ENCODE measurements at regions not wholly inside any gene's neighbourhood (a gene's known extent, or its start where the extent isn't known, plus 50 kb on each side); places are given as distances from the start of the nearest gene placed in this dataset.

DNA sequence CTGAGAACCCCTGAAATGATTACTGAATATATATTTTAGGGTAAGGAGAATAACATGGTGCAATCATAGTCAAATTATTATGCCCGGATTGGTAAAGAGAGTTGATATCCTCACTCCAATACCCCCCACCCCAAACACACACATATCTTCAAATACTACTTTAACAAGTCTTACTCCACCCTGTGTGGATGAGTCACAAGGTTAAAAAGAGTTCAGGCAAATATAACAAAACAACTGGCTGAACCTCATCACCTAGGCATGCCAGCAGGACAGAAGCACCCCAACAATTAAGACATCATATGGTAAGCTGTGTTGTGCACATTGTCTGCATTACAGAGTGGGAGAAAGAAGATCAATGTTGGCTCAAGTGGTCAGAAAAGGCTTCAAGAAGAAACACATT, 857.4 kb downstream of the TDRD15 start:
- TF ChIP-seq EZH2phosphoT487 (IDR thresholded peaks at IDR 0.05; ENCODE audit: borderline replicate concordance, low read length), result no peak
- TF ChIP-seq, protein P1, sequence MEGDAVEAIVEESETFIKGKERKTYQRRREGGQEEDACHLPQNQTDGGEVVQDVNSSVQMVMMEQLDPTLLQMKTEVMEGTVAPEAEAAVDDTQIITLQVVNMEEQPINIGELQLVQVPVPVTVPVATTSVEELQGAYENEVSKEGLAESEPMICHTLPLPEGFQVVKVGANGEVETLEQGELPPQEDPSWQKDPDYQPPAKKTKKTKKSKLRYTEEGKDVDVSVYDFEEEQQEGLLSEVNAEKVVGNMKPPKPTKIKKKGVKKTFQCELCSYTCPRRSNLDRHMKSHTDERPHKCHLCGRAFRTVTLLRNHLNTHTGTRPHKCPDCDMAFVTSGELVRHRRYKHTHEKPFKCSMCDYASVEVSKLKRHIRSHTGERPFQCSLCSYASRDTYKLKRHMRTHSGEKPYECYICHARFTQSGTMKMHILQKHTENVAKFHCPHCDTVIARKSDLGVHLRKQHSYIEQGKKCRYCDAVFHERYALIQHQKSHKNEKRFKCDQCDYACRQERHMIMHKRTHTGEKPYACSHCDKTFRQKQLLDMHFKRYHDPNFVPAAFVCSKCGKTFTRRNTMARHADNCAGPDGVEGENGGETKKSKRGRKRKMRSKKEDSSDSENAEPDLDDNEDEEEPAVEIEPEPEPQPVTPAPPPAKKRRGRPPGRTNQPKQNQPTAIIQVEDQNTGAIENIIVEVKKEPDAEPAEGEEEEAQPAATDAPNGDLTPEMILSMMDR (IDR thresholded peaks at IDR 0.05; ENCODE audit: low read depth, low read length, poor library complexity, severe bottlenecking), result no peak
- H3K9me3 ChIP-seq (ENCODE audit: control insufficient read depth, insufficient read depth, low read length), result no peaks in the 10 kb centered on the region; the same call in 1 of the 2 replicates
- no peak overlapping the region for H3K4me3 ChIP-seq (ENCODE audit: low read length)
- no peak overlapping the region for H3K27ac ChIP-seq (ENCODE audit: low read depth, low read length)
- no peaks in the 10 kb centered on the region for H3K36me3 ChIP-seq (ENCODE audit: control insufficient read depth, low read length)
- H3K79me2 ChIP-seq (ENCODE audit: control insufficient read depth, low read length), result no peaks in the 10 kb centered on the region
- no peaks in the 10 kb centered on the region for H3K9me2 ChIP-seq (replicated peaks; ENCODE audit: control insufficient read depth, low read length)
- H3K4me2 ChIP-seq (ENCODE audit: low read length), result no peak overlapping the region
- H3K27me3 ChIP-seq (ENCODE audit: control insufficient read depth, low read length), result no peaks in the 10 kb centered on the region
- no peaks in the 10 kb centered on the region for H3F3A ChIP-seq (ENCODE audit: control insufficient read depth, insufficient read depth)
- no peaks in the 10 kb centered on the region for H3K4me1 ChIP-seq (ENCODE audit: control insufficient read depth, low read length)
- no peaks in the 10 kb centered on the region for H4K20me1 ChIP-seq (ENCODE audit: control insufficient read depth, insufficient read depth, low read depth, low read length)

DNA sequence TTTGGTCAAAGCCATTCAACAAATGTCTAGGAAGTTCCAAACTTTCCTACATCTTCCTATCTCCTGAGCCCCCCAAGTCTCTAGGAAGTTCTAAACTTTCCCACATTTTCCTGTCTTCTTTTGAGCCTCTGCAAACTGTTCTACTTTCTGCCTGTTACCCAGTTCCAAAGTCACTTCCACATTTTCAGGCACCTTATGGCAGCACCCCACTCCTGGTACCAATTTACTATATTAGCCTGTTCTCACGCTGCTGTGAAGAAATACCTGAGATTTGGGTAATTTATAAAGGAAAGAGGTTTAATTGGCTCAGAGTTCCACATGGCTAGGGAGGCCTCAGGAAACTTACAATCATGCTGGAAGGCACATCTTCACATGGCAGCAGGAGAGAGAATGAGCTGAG, 869.2 kb downstream of the TDRD15 start:
- no peak overlapping the region for H3K4me3 ChIP-seq (ENCODE audit: low read length)
- H4K20me1 ChIP-seq (ENCODE audit: control insufficient read depth, insufficient read depth, low read depth, low read length), result no peaks in the 10 kb centered on the region
- no peaks in the 10 kb centered on the region for H3K4me1 ChIP-seq (ENCODE audit: control insufficient read depth, low read length)
- peaks cover 11% of the 10 kb centered on the region; the same call in 1 of the 2 replicates for H3K9me3 ChIP-seq (ENCODE audit: control insufficient read depth, insufficient read depth, low read length)
- no peak overlapping the region for H3K4me2 ChIP-seq (ENCODE audit: low read length)
- H3K27ac ChIP-seq (ENCODE audit: low read depth, low read length), result no peak overlapping the region
- H3F3A ChIP-seq (ENCODE audit: control insufficient read depth, insufficient read depth), result no peaks in the 10 kb centered on the region
- TF ChIP-seq, protein P1 (IDR thresholded peaks at IDR 0.05; ENCODE audit: low read depth, low read length, poor library complexity, severe bottlenecking), result no peak
- no peak for TF ChIP-seq EZH2phosphoT487 (IDR thresholded peaks at IDR 0.05; ENCODE audit: borderline replicate concordance, low read length)
- H3K79me2 ChIP-seq (ENCODE audit: control insufficient read depth, low read length), result no peaks in the 10 kb centered on the region
- H3K27me3 ChIP-seq (ENCODE audit: control insufficient read depth, low read length), result no peaks in the 10 kb centered on the region
- H3K9me2 ChIP-seq (replicated peaks; ENCODE audit: control insufficient read depth, low read length), result no peaks in the 10 kb centered on the region
- no peaks in the 10 kb centered on the region for H3K36me3 ChIP-seq (ENCODE audit: control insufficient read depth, low read length)

DNA sequence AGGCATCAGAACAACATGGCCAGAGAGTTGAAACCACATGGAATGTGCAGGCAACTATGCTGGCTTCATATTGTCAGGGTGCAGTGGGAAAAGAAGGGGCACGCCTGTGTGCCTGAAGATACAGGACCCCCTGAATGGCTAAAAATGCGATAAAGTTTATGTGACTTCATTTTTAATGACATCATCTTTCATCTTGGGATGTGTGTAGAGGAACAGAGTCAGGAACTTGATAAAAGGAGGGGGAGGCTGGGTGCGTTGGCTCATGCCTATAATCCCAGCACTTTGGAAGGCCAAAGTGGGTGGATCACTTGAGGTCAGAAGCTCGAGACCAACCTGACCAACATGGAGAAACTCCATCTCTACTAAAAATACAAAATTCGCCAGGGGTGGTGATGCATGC, 872.6 kb downstream of the TDRD15 start:
- H3K79me2 ChIP-seq (ENCODE audit: control insufficient read depth, low read length), result no peaks in the 10 kb centered on the region
- no peak overlapping the region for H3K4me2 ChIP-seq (ENCODE audit: low read length)
- TF ChIP-seq, protein P1 (IDR thresholded peaks at IDR 0.05; ENCODE audit: low read depth, low read length, poor library complexity, severe bottlenecking), result no peak
- no peak for TF ChIP-seq EZH2phosphoT487 (IDR thresholded peaks at IDR 0.05; ENCODE audit: borderline replicate concordance, low read length)
- no peak overlapping the region for H3K4me3 ChIP-seq (ENCODE audit: low read length)
- peaks cover 11% of the 10 kb centered on the region; the same call in 1 of the 2 replicates for H3K9me3 ChIP-seq (ENCODE audit: control insufficient read depth, insufficient read depth, low read length)
- H3F3A ChIP-seq (ENCODE audit: control insufficient read depth, insufficient read depth), result no peaks in the 10 kb centered on the region
- H3K9me2 ChIP-seq (replicated peaks; ENCODE audit: control insufficient read depth, low read length), result no peaks in the 10 kb centered on the region; the same call in 1 of the 2 replicates
- no peaks in the 10 kb centered on the region for H3K4me1 ChIP-seq (ENCODE audit: control insufficient read depth, low read length)
- H3K36me3 ChIP-seq (ENCODE audit: control insufficient read depth, low read length), result no peaks in the 10 kb centered on the region
- no peak overlapping the region for H3K27ac ChIP-seq (ENCODE audit: low read depth, low read length)
- H3K27me3 ChIP-seq (ENCODE audit: control insufficient read depth, low read length), result no peaks in the 10 kb centered on the region
- no peaks in the 10 kb centered on the region for H4K20me1 ChIP-seq (ENCODE audit: control insufficient read depth, insufficient read depth, low read depth, low read length)
